Motor neuron (in vitro differentiated cells): ENCODE measurements at regions not wholly inside any gene's neighbourhood (a gene's known extent, or its start where the extent isn't known, plus 50 kb on each side); places are given as distances from the start of the nearest gene placed in this dataset.
"Not testable (repeated sequence)": the region's sequence is repeated elsewhere in the genome, so short reads cannot be mapped to it uniquely, and the experiment has no call there.

Experiments
- ATAC-seq, 8 experiments: fragments of 200-7000 bp; cut with Tn5 transposase; replicated peaks in 6 of 8; 2 replicates each; pipeline ENCODE4 v1.8.0; 2021; ENCODE audit warnings: mild to moderate bottlenecking in 8 of 8, moderate library complexity in 8 of 8
- H3K27ac ChIP-seq, 2 donors: fragments of 250-450 bp; sonication (Bioruptor Pico); 2 replicates each; pipeline ENCODE4 v1.9.0; 2021; ENCODE audit warnings: antibody characterized with exemption in 2 of 2, mild to moderate bottlenecking in 2 of 2, moderate library complexity in 1 of 2
- H3K4me1 ChIP-seq, 2 donors: fragments of 250-450 bp; sonication (Bioruptor Pico); replicated peaks in 1 of 2; 2 replicates each; pipeline ENCODE4 v1.6.1; 2021; ENCODE audit warnings: antibody characterized with exemption in 2 of 2, mild to moderate bottlenecking in 2 of 2, moderate library complexity in 1 of 2
- H3K4me3 ChIP-seq, 5 donors: fragments of 250-450 bp; sonication (Bioruptor Pico); 2 replicates each; pipeline ENCODE4 v1.9.0; 2021; ENCODE audit warnings: antibody characterized with exemption in 5 of 5, mild to moderate bottlenecking in 5 of 5, moderate library complexity in 4 of 5
- WGBS, 10 experiments: fragments of 450-650 bp; shearing (Covaris generic); methylation state at CpG; one replicate each; pipeline ENCODE4 v1.0.0; 2022; 5-methylcytosine and 5-hydroxymethylcytosine counted together
- in situ Hi-C, 9 experiments: fragments of 400-800 bp; cut with MboI; loops; one replicate each; pipeline ENCODE4 v1.15.0; 2021; ENCODE audit warnings: low sequenced_read_pairs in 9 of 9, low pct_unique_long_range_greater_than_20kb in 2 of 9; ENCODE audit not compliant: unreplicated experiment in 9 of 9

- Histone ChIP-seq H3K4me3 (no peak overlapping the region), H3K4me1 (no peaks in the 10 kb centered on the region), H3K27ac (no peak overlapping the region)
- WGBS, 10 experiments, result 80 to 100% (median 85%) methylated on average over 1 to 2 of the region's 3 CpGs; no CpG with 5 or more reads in 6 of the 10 experiments
- no peak for ATAC-seq
- in situ Hi-C loops, result no loop called here
Observed at GRCh38 chrY:19026631-19027030, 253.1 kb upstream of the HSFY2 start.

- H3K4me3 ChIP-seq, result no peak overlapping the region
- in situ Hi-C loops, result no loop called here
- H3K27ac ChIP-seq, result no peak overlapping the region
- H3K4me1 ChIP-seq, result no peaks in the 10 kb centered on the region
- peak in 7 of 8 experiments; percentile 42 to 65 (median 49) for ATAC-seq
- WGBS, 10 experiments, result 6% methylated on average over 2 of the region's 2 CpGs; no CpG with 5 or more reads in 9 of the 10 experiments
Observed at GRCh38 chrY:19023934-19024333, 250.4 kb upstream of the HSFY2 start.

- Histone ChIP-seq H3K27ac (no peak overlapping the region), H3K4me3 (no peak overlapping the region), H3K4me1 (no peaks in the 10 kb centered on the region)
- WGBS, 10 experiments, result 64 to 100% (median 80%) methylated on average over 1 to 4 of the region's 4 CpGs; no CpG with 5 or more reads in 7 of the 10 experiments
- peak in 3 of 8 experiments; percentile 58 to 80 (median 73) for ATAC-seq
- in situ Hi-C loops, result no loop called here
Observed at GRCh38 chrY:19020193-19020592, 246.7 kb upstream of the HSFY2 start.

GRCh38 chrY:19016990-19017389 is 243.5 kb upstream of the HSFY2 start:
- WGBS, 10 experiments, result 75 to 93% (median 80%) methylated on average over 1 to 5 of the region's 5 CpGs; no CpG with 5 or more reads in 7 of the 10 experiments
- Histone ChIP-seq H3K4me3 (no peak overlapping the region), H3K4me1 (peaks cover 0 to 3% of the 10 kb centered on the region in 2 donors), H3K27ac (no peak overlapping the region)
- ATAC-seq, result peak in 1 of 8 experiments; percentile 10
- in situ Hi-C loops, result no loop called here

- no CpG with 5 or more reads among the region's 2 CpGs for WGBS, 10 experiments
- H3K27ac ChIP-seq, result no peak overlapping the region
- in situ Hi-C loops, result no loop called here
- peaks cover 0 to 3% of the 10 kb centered on the region in 2 donors for H3K4me1 ChIP-seq
- ATAC-seq, result peak in 2 of 8 experiments; percentile 38 to 48
- no peak overlapping the region for H3K4me3 ChIP-seq
Observed at GRCh38 chrY:19015854-19016253, 242.3 kb upstream of the HSFY2 start.

- in situ Hi-C loops, result no loop called here
- Histone ChIP-seq H3K4me3 (no peak overlapping the region), H3K27ac (no peak overlapping the region), H3K4me1 (peaks cover 0 to 3% of the 10 kb centered on the region in 2 donors)
- no peak for ATAC-seq
- WGBS, 10 experiments, result no CpG with 5 or more reads among the region's 2 CpGs
Observed at GRCh38 chrY:19015213-19015612, 241.7 kb upstream of the HSFY2 start.

GRCh38 chrY:19012985-19013384 is 239.4 kb upstream of the HSFY2 start:
- peak in 1 of 8 experiments; percentile 19 for ATAC-seq
- in situ Hi-C loops, result no loop called here
- WGBS, 10 experiments, result 20 to 100% (median 83%) methylated on average over 1 to 2 of the region's 2 CpGs; no CpG with 5 or more reads in 6 of the 10 experiments
- no peak overlapping the region for H3K4me3 ChIP-seq
- H3K4me1 ChIP-seq, result peaks cover 0 to 3% of the 10 kb centered on the region in 2 donors
- H3K27ac ChIP-seq, result no peak overlapping the region

GRCh38 chrY:19011605-19012090 is 238.1 kb upstream of the HSFY2 start:
- H3K27ac ChIP-seq, result no peak overlapping the region
- 63 to 80% methylated on average over 1 of the region's 3 CpGs; no CpG with 5 or more reads in 8 of the 10 experiments for WGBS, 10 experiments
- H3K4me3 ChIP-seq, result no peak overlapping the region
- in situ Hi-C loops, result no loop called here
- peaks cover 0 to 3% of the 10 kb centered on the region in 2 donors for H3K4me1 ChIP-seq
- peak in 1 of 8 experiments; percentile 58 for ATAC-seq

GRCh38 chrY:19006234-19006633 is 232.7 kb upstream of the HSFY2 start:
- WGBS, 10 experiments, result 100% methylated on average over 1 of the region's 2 CpGs; no CpG with 5 or more reads in 9 of the 10 experiments
- Histone ChIP-seq H3K27ac (no peak overlapping the region), H3K4me1 (no peaks in the 10 kb centered on the region), H3K4me3 (no peak overlapping the region)
- no peak for ATAC-seq
- in situ Hi-C loops, result no loop called here

GRCh38 chrY:19005579-19005978 is 232.0 kb upstream of the HSFY2 start:
- WGBS, 10 experiments, result 100% methylated on average over 1 to 2 of the region's 7 CpGs; no CpG with 5 or more reads in 8 of the 10 experiments

GRCh38 chrY:18997635-18998240 is 224.2 kb upstream of the HSFY2 start:
- WGBS, 10 experiments, result no CpG with 5 or more reads among the region's 2 CpGs
- ATAC-seq, result peak; percentile 31 to 70 (median 50)
- H3K4me3 ChIP-seq, result no peak overlapping the region
- no peak overlapping the region for H3K27ac ChIP-seq
- in situ Hi-C loops, result loop anchor here in 1 of 9 experiments (25.0 kb wide), 1 partner anchor 90 kb away; no protein-coding TSS in a partner anchor
- H3K4me1 ChIP-seq, result peaks cover 0 to 3% of the 10 kb centered on the region in 2 donors

More at GRCh38 chrY:19005579-19005978, 232.0 kb upstream of the HSFY2 start:
- ATAC-seq, result no peak
- Histone ChIP-seq H3K27ac (no peak overlapping the region), H3K4me1 (no peaks in the 10 kb centered on the region), H3K4me3 (no peak overlapping the region)
- in situ Hi-C loops, result no loop called here

- Histone ChIP-seq H3K4me3 (no peak overlapping the region), H3K27ac (no peak overlapping the region), H3K4me1 (peaks cover 0 to 3% of the 10 kb centered on the region in 2 donors)
- no peak for ATAC-seq
- 67% methylated on average over 1 of the region's 4 CpGs; no CpG with 5 or more reads in 9 of the 10 experiments for WGBS, 10 experiments
- in situ Hi-C loops, result loop anchor here in 1 of 9 experiments (25.0 kb wide), 1 partner anchor 94 kb away; no protein-coding TSS in a partner anchor
Observed at GRCh38 chrY:18993480-18993879, 219.9 kb upstream of the HSFY2 start.

GRCh38 chrY:18992684-18993083 is 219.1 kb upstream of the HSFY2 start:
- in situ Hi-C loops, result loop anchor here in 1 of 9 experiments (25.0 kb wide), 1 partner anchor 95 kb away; no protein-coding TSS in a partner anchor
- H3K4me3 ChIP-seq, result not testable (repeated sequence)
- ATAC-seq, result peak in 6 of 8 experiments; percentile 41 to 96 (median 67)

More at GRCh38 chrY:18992684-18993083, 219.1 kb upstream of the HSFY2 start:
- not testable (repeated sequence) for H3K27ac ChIP-seq, H3K4me1 ChIP-seq
- WGBS, 10 experiments, result no CpG with 5 or more reads among the region's 52 CpGs
